Kidney (tissue), 13 donors: ENCODE measurements at regions not wholly inside any gene's neighbourhood (a gene's known extent, or its start where the extent isn't known, plus 50 kb on each side); places are given as distances from the start of the nearest gene placed in this dataset.

ENCODE experiments used
- DNase-seq, 5 donors: peaks; one replicate each; pipeline ENCODE4 v3.0.0-alpha.2; 2013 to 2020
- FAIRE-seq: peaks from 2 replicates; lab custom pipeline; 2012; peaks lifted over from hg19 to GRCh38; lab: Jason Lieb, UNC
- H3K27ac ChIP-seq, 2 donors: one replicate each; pipeline ENCODE4 v1.7.0; 2013; ENCODE audit warnings: low read depth in 2 of 2, low read length in 2 of 2, inconsistent platforms in 1 of 2
- H3K27me3 ChIP-seq: one replicate; pipeline ENCODE4 v1.7.1; 2013; ENCODE audit warnings: low read length, inconsistent platforms; ENCODE audit not compliant: control insufficient read depth, insufficient read depth
- H3K36me3 ChIP-seq, 3 donors: one replicate each; pipeline versions ENCODE4 v1.7.0 to v1.7.1; 2013; ENCODE audit warnings: low read length in 3 of 3, control low read depth in 1 of 3, inconsistent platforms in 1 of 3; ENCODE audit not compliant: insufficient read depth in 3 of 3, control insufficient read depth in 2 of 3
- H3K4me1 ChIP-seq, 3 donors: one replicate each; pipeline versions ENCODE4 v1.7.0 to v1.7.1; 2013; ENCODE audit warnings: low read length in 3 of 3, inconsistent platforms in 1 of 3, low read depth in 1 of 3; ENCODE audit not compliant: control insufficient read depth in 2 of 3, insufficient read depth in 2 of 3
- H3K4me3 ChIP-seq, 3 donors: one replicate each; pipeline versions ENCODE4 v1.7.0 to v1.8.1; 2013; ENCODE audit warnings: low read length in 3 of 3, control low read depth in 1 of 3, inconsistent platforms in 1 of 3
- H3K9ac ChIP-seq, 3 donors: one replicate each; pipeline versions ENCODE4 v1.7.0 to v1.7.1; 2013; ENCODE audit warnings: low read length in 3 of 3, control low read depth in 1 of 3, inconsistent platforms in 1 of 3
- H3K9me3 ChIP-seq, 3 donors: one replicate each; pipeline versions ENCODE4 v1.7.0 to v1.7.1; 2013; ENCODE audit warnings: low read length in 3 of 3, control low read depth in 1 of 3, inconsistent platforms in 1 of 3; ENCODE audit not compliant: control insufficient read depth in 2 of 3, insufficient read depth in 1 of 3
- intact Hi-C: fragments of 100-400 bp; cut with DNase I; formaldehyde crosslinking; loops from one replicate; pipeline ENCODE4 v1.11.1; 2022
- TF ChIP-seq, protein P1 (sequence below): IDR thresholded peaks from 3 replicates; pipeline ENCODE4 v1.5.1; 2012; ENCODE audit warnings: mild to moderate bottlenecking, moderate library complexity, borderline replicate concordance; ENCODE audit not compliant: insufficient read depth; ENCODE audit errors: extremely low read depth
- donor health status: control.
- donor health status: control.
- donor health status: control.
- donor health status: control.
- donor health status: control.
- donor health status: DM: yes; HTN: yes; CAD: no.
- donor health status: Normal renal cell carcinoma (clear cell type).

DNA sequence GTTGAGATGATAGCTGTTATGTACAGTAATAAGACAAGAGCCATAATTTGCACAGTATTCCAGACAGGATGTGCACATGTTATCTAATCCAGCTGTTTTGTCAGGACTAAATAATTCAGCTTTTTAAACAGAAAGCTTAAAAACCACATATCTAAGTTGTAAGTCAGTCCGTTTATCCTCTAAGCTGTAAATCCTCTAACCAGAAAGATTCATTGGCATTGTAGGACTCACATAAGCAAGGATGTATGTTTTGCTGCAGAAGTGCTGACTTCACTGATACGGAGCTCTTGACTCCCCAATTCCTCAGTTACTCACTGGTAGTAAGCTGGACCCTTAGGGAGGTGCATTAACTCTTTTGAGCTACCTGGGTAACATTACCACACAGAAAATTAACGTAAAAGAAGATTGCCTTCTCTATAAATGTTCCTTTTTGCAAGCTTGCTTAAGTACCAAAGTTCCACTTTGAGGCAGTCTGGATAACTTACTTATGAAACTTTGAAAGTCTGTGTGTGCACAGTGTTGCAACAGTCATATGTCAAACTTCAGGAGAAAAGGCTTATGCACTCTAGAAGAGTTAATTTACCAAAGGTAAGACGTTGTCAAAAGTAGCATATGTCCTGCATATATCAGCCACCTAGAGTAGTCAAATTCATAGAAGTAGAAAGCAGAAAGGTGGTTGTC, 58.3 kb upstream of the MAGEB2 start:
- no peaks in the 10 kb centered on the region for H3K27me3 ChIP-seq
- H3K27ac ChIP-seq: no peak overlapping the region
- peak in 1 of 5 donors; percentile 2 for DNase-seq
- H3K4me3 ChIP-seq: no peak overlapping the region
- H3K4me1 ChIP-seq: no peaks in the 10 kb centered on the region
- TF ChIP-seq, protein P1, sequence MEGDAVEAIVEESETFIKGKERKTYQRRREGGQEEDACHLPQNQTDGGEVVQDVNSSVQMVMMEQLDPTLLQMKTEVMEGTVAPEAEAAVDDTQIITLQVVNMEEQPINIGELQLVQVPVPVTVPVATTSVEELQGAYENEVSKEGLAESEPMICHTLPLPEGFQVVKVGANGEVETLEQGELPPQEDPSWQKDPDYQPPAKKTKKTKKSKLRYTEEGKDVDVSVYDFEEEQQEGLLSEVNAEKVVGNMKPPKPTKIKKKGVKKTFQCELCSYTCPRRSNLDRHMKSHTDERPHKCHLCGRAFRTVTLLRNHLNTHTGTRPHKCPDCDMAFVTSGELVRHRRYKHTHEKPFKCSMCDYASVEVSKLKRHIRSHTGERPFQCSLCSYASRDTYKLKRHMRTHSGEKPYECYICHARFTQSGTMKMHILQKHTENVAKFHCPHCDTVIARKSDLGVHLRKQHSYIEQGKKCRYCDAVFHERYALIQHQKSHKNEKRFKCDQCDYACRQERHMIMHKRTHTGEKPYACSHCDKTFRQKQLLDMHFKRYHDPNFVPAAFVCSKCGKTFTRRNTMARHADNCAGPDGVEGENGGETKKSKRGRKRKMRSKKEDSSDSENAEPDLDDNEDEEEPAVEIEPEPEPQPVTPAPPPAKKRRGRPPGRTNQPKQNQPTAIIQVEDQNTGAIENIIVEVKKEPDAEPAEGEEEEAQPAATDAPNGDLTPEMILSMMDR: no peak
- FAIRE-seq: no peak
- H3K36me3 ChIP-seq: no peaks in the 10 kb centered on the region
- H3K9ac ChIP-seq: no peak overlapping the region
- intact Hi-C loops: no loop called here
- H3K9me3 ChIP-seq: no peaks in the 10 kb centered on the region

DNA sequence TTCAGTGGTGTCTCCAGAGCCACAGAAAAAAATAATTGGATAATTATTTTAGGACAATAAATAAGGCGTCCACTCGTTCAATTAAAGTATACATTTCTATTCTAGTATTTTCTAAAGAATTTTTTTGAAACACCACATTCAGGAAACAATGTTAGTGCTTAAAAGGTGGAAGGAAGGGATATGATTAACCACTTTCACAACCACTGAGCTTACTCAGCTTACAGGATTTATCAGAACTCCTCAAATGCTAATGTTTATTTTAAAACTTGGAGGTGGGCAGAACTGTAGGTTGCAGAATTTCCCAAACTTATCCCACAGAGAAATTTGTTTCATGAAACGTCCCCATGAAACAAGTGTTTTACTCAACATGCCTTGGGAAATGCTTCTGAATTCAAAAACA, 54.3 kb upstream of the MAGEB2 start:
- intact Hi-C loops: no loop called here
- Histone ChIP-seq H3K4me3 (no peak overlapping the region), H3K27me3 (peaks cover 3% of the 10 kb centered on the region), H3K36me3 (no peaks in the 10 kb centered on the region), H3K4me1 (no peaks in the 10 kb centered on the region), H3K9ac (no peak overlapping the region), H3K9me3 (no peaks in the 10 kb centered on the region), H3K27ac (no peak overlapping the region)
- TF ChIP-seq, protein P1: no peak
- no peak for FAIRE-seq
- no peak for DNase-seq
